CD4-positive, alpha-beta T cell treated with Interleukin-1 beta for 1 hour (primary cell): ENCODE measurements at regions not wholly inside any gene's neighbourhood (a gene's known extent, or its start where the extent isn't known, plus 50 kb on each side); places are given as distances from the start of the nearest gene placed in this dataset.

Experiments
- DNase-seq, 2 donors: peaks; one replicate each; pipeline ENCODE4 v3.0.0-alpha.2; 2020 to 2022

GRCh38 chr19:31718032-31718431 is 368.8 kb upstream of the TSHZ3 start:
- DNase-seq = no peak

- DNase-seq = no peak
These were observed 369.7 kb upstream of the TSHZ3 start for GRCh38 chr19:31718898-31719297.

- no peak for DNase-seq
These were observed 373.9 kb upstream of the TSHZ3 start for GRCh38 chr19:31723101-31723500.

GRCh38 chr19:31725051-31725450 is 375.8 kb upstream of the TSHZ3 start:
- no peak for DNase-seq

- no peak for DNase-seq
These were observed 378.3 kb upstream of the TSHZ3 start for GRCh38 chr19:31727536-31727935.

- no peak for DNase-seq
These were observed 381.0 kb upstream of the TSHZ3 start for GRCh38 chr19:31730270-31730669.

- DNase-seq = no peak
These were observed 384.4 kb upstream of the TSHZ3 start for GRCh38 chr19:31733591-31733990.

GRCh38 chr19:31742249-31742648 is 393.0 kb upstream of the TSHZ3 start:
- DNase-seq = no peak

GRCh38 chr19:31745731-31746130 is 396.5 kb upstream of the TSHZ3 start:
- no peak for DNase-seq

GRCh38 chr19:31749231-31749630 is 400.0 kb upstream of the TSHZ3 start:
- no peak for DNase-seq

GRCh38 chr19:31759359-31759758 is 410.1 kb upstream of the TSHZ3 start:
- no peak for DNase-seq

- no peak for DNase-seq
These were observed 412.2 kb upstream of the TSHZ3 start for GRCh38 chr19:31761281-31761913.

- DNase-seq = no peak
These were observed 421.0 kb upstream of the TSHZ3 start for GRCh38 chr19:31770223-31770622.

- no peak for DNase-seq
These were observed 423.7 kb upstream of the TSHZ3 start for GRCh38 chr19:31772915-31773314.

GRCh38 chr19:31781542-31781941 is 432.3 kb upstream of the TSHZ3 start:
- no peak for DNase-seq

GRCh38 chr19:31783592-31783991 is 434.4 kb upstream of the TSHZ3 start:
- DNase-seq = no peak

- DNase-seq = no peak
These were observed 435.4 kb upstream of the TSHZ3 start for GRCh38 chr19:31784671-31785101.

GRCh38 chr19:31801611-31802010 is 452.4 kb upstream of the TSHZ3 start:
- DNase-seq = no peak

- DNase-seq = no peak
These were observed 454.7 kb upstream of the TSHZ3 start for GRCh38 chr19:31803835-31804446.

GRCh38 chr19:31804668-31805067 is 455.4 kb upstream of the TSHZ3 start:
- DNase-seq = no peak

GRCh38 chr19:31810536-31811109 is 461.4 kb upstream of the TSHZ3 start:
- DNase-seq = no peak

- no peak for DNase-seq
These were observed 468.9 kb upstream of the TSHZ3 start for GRCh38 chr19:31817971-31818797.

- no peak for DNase-seq
These were observed 469.5 kb upstream of the TSHZ3 start for GRCh38 chr19:31818798-31819105.

- no peak for DNase-seq
These were observed 470.6 kb upstream of the TSHZ3 start for GRCh38 chr19:31819837-31820236.
